ENCODE measurements at regions not wholly inside any gene's neighbourhood (a gene's known extent, or its start where the extent isn't known, plus 50 kb on each side); places are given as distances from the start of the nearest gene placed in this dataset.

GRCh38 chr11:87425943-87426342 is 388.2 kb downstream of the TMEM135 start:
- TF ChIP-seq, protein P1, sequence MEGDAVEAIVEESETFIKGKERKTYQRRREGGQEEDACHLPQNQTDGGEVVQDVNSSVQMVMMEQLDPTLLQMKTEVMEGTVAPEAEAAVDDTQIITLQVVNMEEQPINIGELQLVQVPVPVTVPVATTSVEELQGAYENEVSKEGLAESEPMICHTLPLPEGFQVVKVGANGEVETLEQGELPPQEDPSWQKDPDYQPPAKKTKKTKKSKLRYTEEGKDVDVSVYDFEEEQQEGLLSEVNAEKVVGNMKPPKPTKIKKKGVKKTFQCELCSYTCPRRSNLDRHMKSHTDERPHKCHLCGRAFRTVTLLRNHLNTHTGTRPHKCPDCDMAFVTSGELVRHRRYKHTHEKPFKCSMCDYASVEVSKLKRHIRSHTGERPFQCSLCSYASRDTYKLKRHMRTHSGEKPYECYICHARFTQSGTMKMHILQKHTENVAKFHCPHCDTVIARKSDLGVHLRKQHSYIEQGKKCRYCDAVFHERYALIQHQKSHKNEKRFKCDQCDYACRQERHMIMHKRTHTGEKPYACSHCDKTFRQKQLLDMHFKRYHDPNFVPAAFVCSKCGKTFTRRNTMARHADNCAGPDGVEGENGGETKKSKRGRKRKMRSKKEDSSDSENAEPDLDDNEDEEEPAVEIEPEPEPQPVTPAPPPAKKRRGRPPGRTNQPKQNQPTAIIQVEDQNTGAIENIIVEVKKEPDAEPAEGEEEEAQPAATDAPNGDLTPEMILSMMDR (IDR thresholded peaks at IDR 0.05; ENCODE audit: insufficient read depth, low read depth, low read length): no peak
- TF ChIP-seq EZH2 (IDR thresholded peaks at IDR 0.05; ENCODE audit: insufficient read depth, low read length): no peak
